Activated T-cell treated with anti-CD3 and anti-CD28 coated beads, Interleukin-2, amount 50 U/mL, for 4 hours (primary cell): ENCODE measurements at regions not wholly inside any gene's neighbourhood (a gene's known extent, or its start where the extent isn't known, plus 50 kb on each side); places are given as distances from the start of the nearest gene placed in this dataset.

Experiments used
- ATAC-seq, 2 donors: fragments of 200-7000 bp; cut with Tn5 transposase; one replicate each; pipeline ENCODE4 v1.10.0; 2021
- DNase-seq: peaks from one replicate; pipeline ENCODE4 v3.0.0-alpha.2; 2020
- H3K27me3 Mint-ChIP-seq: one replicate; pipeline ENCODE4 v1.8.0; 2021; ENCODE audit warnings: low read depth, mixed read lengths
- H3K36me3 Mint-ChIP-seq: one replicate; pipeline ENCODE4 v1.8.0; 2022; ENCODE audit warnings: mixed read lengths; ENCODE audit not compliant: insufficient read depth
- H3K4me1 Mint-ChIP-seq: one replicate; pipeline ENCODE4 v1.8.0; 2021; ENCODE audit warnings: low read depth, mixed read lengths
- H3K4me3 Mint-ChIP-seq: one replicate; pipeline ENCODE4 v1.8.0; 2021; ENCODE audit warnings: mild to moderate bottlenecking, moderate library complexity, mixed read lengths
- H3K9me3 Mint-ChIP-seq: one replicate; pipeline ENCODE4 v1.8.0; 2021; ENCODE audit warnings: mixed read lengths

- DNase-seq (no peak), ATAC-seq (no peak)
- H3K4me1 Mint-ChIP-seq, result no peaks in the 10 kb centered on the region
- no peak overlapping the region for H3K4me3 Mint-ChIP-seq
- no peaks in the 10 kb centered on the region for H3K36me3 Mint-ChIP-seq
- no peaks in the 10 kb centered on the region for H3K27me3 Mint-ChIP-seq
- H3K9me3 Mint-ChIP-seq, result peaks cover 20% of the 10 kb centered on the region
Measured at GRCh38 chr5:118007262-118007661, 981.1 kb downstream of the DTWD2 start.

- Mint-ChIP-seq H3K27me3 (no peaks in the 10 kb centered on the region), H3K36me3 (no peaks in the 10 kb centered on the region), H3K4me3 (no peak overlapping the region), H3K4me1 (no peaks in the 10 kb centered on the region), H3K9me3 (peaks cover 20% of the 10 kb centered on the region)
- ATAC-seq (no peak), DNase-seq (no peak)
Measured at GRCh38 chr5:118006219-118006618, 982.1 kb downstream of the DTWD2 start.

DNA sequence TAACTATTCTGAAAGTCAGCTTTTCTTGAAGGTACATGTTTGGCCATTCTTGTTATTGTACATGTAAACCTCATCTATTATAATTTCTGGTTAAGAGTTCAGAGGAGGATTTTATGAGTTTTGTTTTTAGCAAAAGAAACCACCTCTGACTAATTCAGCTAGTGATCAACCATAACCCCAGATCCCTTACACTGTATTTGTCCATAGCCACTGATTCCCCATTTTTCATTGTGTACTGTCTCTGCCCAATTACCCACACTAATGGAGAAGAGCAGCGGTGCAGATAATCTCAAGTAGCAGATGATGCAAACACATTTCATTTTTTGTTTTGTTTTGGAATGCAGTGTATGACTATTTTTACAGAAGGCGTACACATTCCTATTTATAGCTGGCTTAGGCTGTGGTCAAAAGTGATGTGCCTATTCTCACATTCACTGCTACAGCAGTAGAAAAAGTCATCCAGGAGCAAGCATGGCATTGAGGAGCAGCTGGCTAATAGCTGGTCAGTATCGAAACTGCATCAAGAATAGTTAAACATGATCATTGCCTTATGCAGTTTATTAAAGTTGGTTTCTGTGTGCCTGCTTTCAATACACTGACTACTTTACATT is 988.3 kb downstream of the DTWD2 start:
- H3K4me3 Mint-ChIP-seq, result no peak overlapping the region
- peaks cover 21% of the 10 kb centered on the region for H3K9me3 Mint-ChIP-seq
- no peaks in the 10 kb centered on the region for H3K27me3 Mint-ChIP-seq
- H3K4me1 Mint-ChIP-seq, result no peaks in the 10 kb centered on the region
- H3K36me3 Mint-ChIP-seq, result no peaks in the 10 kb centered on the region
- no peak for DNase-seq
- ATAC-seq, result no peak

DNA sequence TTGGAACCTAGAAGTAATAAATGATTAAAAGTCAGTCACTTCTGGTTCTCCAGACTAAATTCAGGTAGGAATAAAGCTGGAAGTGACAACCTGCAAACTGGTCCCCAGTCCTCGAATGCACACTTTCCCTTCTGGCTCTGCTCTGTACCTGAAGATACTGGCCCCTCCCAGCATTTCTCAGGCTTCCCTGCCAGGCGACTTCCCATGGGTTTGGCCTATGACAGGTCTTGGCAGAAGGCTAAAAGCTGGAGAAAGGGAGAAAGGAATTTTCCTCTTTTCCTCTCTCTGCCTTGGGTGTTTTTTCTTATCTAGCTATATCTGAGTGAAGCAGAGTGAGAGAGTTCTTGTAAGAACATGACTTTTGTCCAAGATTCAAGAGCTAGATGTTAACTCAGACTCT is 1005.7 kb downstream of the DTWD2 start:
- H3K4me1 Mint-ChIP-seq, result no peaks in the 10 kb centered on the region
- H3K9me3 Mint-ChIP-seq, result peaks cover 5% of the 10 kb centered on the region
- DNase-seq (no peak), ATAC-seq (no peak)
- no peaks in the 10 kb centered on the region for H3K36me3 Mint-ChIP-seq
- no peak overlapping the region for H3K4me3 Mint-ChIP-seq
- H3K27me3 Mint-ChIP-seq, result no peaks in the 10 kb centered on the region

- H3K36me3 Mint-ChIP-seq, result no peaks in the 10 kb centered on the region
- no peaks in the 10 kb centered on the region for H3K4me1 Mint-ChIP-seq
- H3K4me3 Mint-ChIP-seq, result no peak overlapping the region
- peaks cover 2% of the 10 kb centered on the region for H3K9me3 Mint-ChIP-seq
- DNase-seq (no peak), ATAC-seq (no peak)
- no peaks in the 10 kb centered on the region for H3K27me3 Mint-ChIP-seq
Measured at GRCh38 chr5:117973785-117974184, 1014.6 kb downstream of the DTWD2 start.

GRCh38 chr5:117955831-117956230 is 1032.5 kb downstream of the DTWD2 start:
- H3K36me3 Mint-ChIP-seq, result no peaks in the 10 kb centered on the region
- no peak for ATAC-seq
- H3K27me3 Mint-ChIP-seq, result no peaks in the 10 kb centered on the region
- no peak for DNase-seq
- H3K4me3 Mint-ChIP-seq, result no peak overlapping the region
- H3K9me3 Mint-ChIP-seq, result peaks cover 4% of the 10 kb centered on the region
- no peaks in the 10 kb centered on the region for H3K4me1 Mint-ChIP-seq

GRCh38 chr5:117954331-117954730 is 1034.0 kb downstream of the DTWD2 start:
- H3K4me1 Mint-ChIP-seq, result no peaks in the 10 kb centered on the region
- DNase-seq (no peak), ATAC-seq (no peak)
- H3K36me3 Mint-ChIP-seq, result no peaks in the 10 kb centered on the region
- no peaks in the 10 kb centered on the region for H3K27me3 Mint-ChIP-seq
- H3K4me3 Mint-ChIP-seq, result no peak overlapping the region
- H3K9me3 Mint-ChIP-seq, result peaks cover 10% of the 10 kb centered on the region

DNA sequence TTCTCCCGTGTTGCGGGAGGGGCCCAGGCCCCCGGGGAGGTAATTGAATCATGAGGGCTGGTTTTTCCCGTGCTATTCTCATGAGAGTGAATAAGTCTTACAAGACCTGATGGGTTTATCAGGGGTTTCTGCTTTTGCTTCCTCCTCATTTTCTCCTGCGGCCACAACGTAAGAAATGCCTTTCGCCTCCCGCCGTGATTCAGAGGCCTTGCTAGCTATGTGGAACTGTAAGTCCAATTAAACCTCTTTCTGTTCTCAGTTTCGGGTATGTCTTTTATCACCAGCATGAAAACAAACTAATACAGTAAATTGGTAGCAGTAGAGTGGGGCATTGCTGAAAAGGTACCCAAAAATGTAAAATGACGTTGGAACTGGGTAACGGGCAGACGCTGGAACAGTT is 1035.1 kb downstream of the DTWD2 start:
- no peaks in the 10 kb centered on the region for H3K4me1 Mint-ChIP-seq
- ATAC-seq (no peak), DNase-seq (no peak)
- no peaks in the 10 kb centered on the region for H3K27me3 Mint-ChIP-seq
- H3K9me3 Mint-ChIP-seq, result peaks cover 19% of the 10 kb centered on the region
- no peak overlapping the region for H3K4me3 Mint-ChIP-seq
- H3K36me3 Mint-ChIP-seq, result no peaks in the 10 kb centered on the region

DNA sequence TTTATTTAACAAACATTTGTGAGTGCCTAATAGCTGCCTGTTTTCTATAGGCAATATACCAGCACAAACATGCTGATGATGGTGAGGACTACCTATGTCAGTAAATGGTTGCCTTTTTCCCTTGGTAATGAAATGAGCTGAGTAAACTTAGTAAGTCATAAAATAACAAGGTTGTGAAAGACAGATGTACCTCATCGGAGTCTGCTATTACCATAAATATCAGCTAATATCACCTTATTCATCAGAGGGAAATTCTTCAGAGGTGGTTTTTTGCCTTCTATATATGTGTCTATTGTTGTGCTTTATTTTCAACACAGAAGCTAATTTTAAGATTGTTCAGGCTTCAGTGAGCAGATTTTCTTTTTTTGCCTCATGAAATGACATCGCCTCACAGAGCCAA is 1040.5 kb downstream of the DTWD2 start:
- Mint-ChIP-seq H3K4me3 (no peak overlapping the region), H3K27me3 (no peaks in the 10 kb centered on the region), H3K9me3 (peaks cover 23% of the 10 kb centered on the region), H3K4me1 (no peaks in the 10 kb centered on the region), H3K36me3 (no peaks in the 10 kb centered on the region)
- DNase-seq (no peak), ATAC-seq (no peak)

GRCh38 chr5:117947121-117947520 is 1041.2 kb downstream of the DTWD2 start:
- Mint-ChIP-seq H3K4me1 (no peaks in the 10 kb centered on the region), H3K4me3 (no peak overlapping the region)

GRCh38 chr5:117945258-117945657 is 1043.1 kb downstream of the DTWD2 start:
- Mint-ChIP-seq H3K4me1 (no peaks in the 10 kb centered on the region), H3K36me3 (no peaks in the 10 kb centered on the region), H3K27me3 (no peaks in the 10 kb centered on the region), H3K9me3 (peaks cover 25% of the 10 kb centered on the region), H3K4me3 (no peak overlapping the region)
- no peak for ATAC-seq
- DNase-seq, result no peak

More at GRCh38 chr5:117947121-117947520, 1041.2 kb downstream of the DTWD2 start:
- Mint-ChIP-seq H3K9me3 (peaks cover 23% of the 10 kb centered on the region), H3K36me3 (no peaks in the 10 kb centered on the region), H3K27me3 (no peaks in the 10 kb centered on the region)
- ATAC-seq, result no peak
- no peak for DNase-seq

DNA sequence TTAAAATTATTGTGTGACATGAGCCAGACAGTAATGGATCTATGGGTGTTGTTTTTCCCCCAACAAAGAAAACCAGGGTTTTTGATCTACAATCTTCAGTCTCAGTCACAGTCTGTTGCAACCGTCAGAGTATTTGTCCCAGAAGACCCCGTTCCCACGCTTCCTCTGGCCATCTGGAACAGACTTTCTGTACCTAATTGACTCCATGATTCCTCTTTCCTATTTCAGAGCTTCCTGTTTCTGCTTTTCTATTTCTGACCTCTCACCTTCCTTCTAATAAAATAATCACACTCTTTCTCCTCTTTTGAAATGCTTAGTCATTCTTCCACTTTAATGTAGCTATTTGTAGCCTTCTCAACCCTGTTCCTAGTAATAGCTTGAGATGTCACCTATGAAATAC is 1044.8 kb downstream of the DTWD2 start:
- H3K4me1 Mint-ChIP-seq, result no peaks in the 10 kb centered on the region
- no peak for DNase-seq
- H3K36me3 Mint-ChIP-seq, result no peaks in the 10 kb centered on the region
- no peak for ATAC-seq
- peaks cover 14% of the 10 kb centered on the region for H3K9me3 Mint-ChIP-seq
- no peaks in the 10 kb centered on the region for H3K27me3 Mint-ChIP-seq
- no peak overlapping the region for H3K4me3 Mint-ChIP-seq

DNA sequence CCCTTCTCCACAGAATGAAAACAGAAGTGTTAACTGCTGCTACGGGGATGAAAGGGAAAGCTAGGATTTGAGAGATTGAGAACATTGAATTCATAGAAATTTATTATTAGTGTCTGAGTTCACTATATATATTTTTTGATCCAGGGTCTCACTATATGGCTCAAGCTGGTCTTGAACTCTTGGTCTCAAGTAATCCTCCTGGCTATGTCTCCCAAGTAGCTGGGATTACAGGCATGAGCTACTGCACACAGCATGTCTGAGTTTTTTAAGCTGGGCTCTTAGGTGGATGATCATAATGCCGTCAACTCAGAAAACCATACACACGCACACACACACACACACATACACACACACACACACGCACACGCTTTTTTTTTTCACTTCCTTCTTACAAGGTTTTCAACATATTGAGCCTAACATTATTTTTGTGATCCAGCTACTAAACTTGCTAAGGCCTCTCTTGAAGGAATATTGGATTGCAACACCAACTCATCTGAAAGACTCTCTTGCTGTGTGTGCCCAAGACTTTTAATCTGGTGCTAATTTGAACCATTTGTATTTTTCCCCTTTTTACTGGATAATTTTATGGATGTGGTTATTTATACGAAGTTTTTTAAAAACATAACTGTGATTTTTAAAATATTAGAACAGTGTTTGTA is 1045.4 kb downstream of the DTWD2 start:
- Mint-ChIP-seq H3K4me3 (no peak overlapping the region), H3K9me3 (peaks cover 16% of the 10 kb centered on the region), H3K27me3 (no peaks in the 10 kb centered on the region), H3K4me1 (no peaks in the 10 kb centered on the region), H3K36me3 (no peaks in the 10 kb centered on the region)
- DNase-seq (no peak), ATAC-seq (no peak)

GRCh38 chr5:117893211-117893610 is 1095.1 kb downstream of the DTWD2 start:
- H3K36me3 Mint-ChIP-seq, result no peaks in the 10 kb centered on the region
- H3K9me3 Mint-ChIP-seq, result peaks cover 4% of the 10 kb centered on the region
- ATAC-seq (no peak), DNase-seq (no peak)
- no peaks in the 10 kb centered on the region for H3K4me1 Mint-ChIP-seq
- H3K4me3 Mint-ChIP-seq, result no peak overlapping the region
- H3K27me3 Mint-ChIP-seq, result no peaks in the 10 kb centered on the region

- Mint-ChIP-seq H3K9me3 (peaks cover 6% of the 10 kb centered on the region), H3K4me1 (no peaks in the 10 kb centered on the region), H3K36me3 (no peaks in the 10 kb centered on the region), H3K27me3 (no peaks in the 10 kb centered on the region), H3K4me3 (no peak overlapping the region)
- DNase-seq, result no peak
- ATAC-seq, result no peak
Measured at GRCh38 chr5:117892360-117892759, 1096.0 kb downstream of the DTWD2 start.
